Pancreas (tissue), 10 donors: ENCODE measurements at regions not wholly inside any gene's neighbourhood (a gene's known extent, or its start where the extent isn't known, plus 50 kb on each side); places are given as distances from the start of the nearest gene placed in this dataset.

Experiments
- ATAC-seq, 4 donors: fragments of 200-7000 bp; cut with Tn5 transposase; one replicate each; pipeline versions ENCODE4 v1.8.0 to v1.9.1; 2020; ENCODE audit warnings: mild to moderate bottlenecking in 4 of 4, moderate library complexity in 4 of 4
- DNase-seq, 6 donors: peaks; one replicate each; pipeline ENCODE4 v3.0.0-alpha.2; 2020
- FAIRE-seq: peaks from 2 replicates; lab custom pipeline; 2012; peaks lifted over from hg19 to GRCh38; lab: Jason Lieb, UNC
- H3K27ac ChIP-seq, 4 donors: fragments of 200-600 bp; sonication (generic); 1 replicate in 3 of 4; 2 replicates in 1 of 4; pipeline versions ENCODE4 v1.5.0 to v1.8.0; 2020
- H3K27me3 ChIP-seq, 4 donors: fragments of 200-600 bp; one replicate each; pipeline ENCODE4 v1.8.0; 2021
- H3K36me3 ChIP-seq, 3 donors: fragments of 200-600 bp; sonication (generic) in 1 of 3; one replicate each; pipeline versions ENCODE4 v1.5.0 to v1.8.0; 2020 to 2021
- H3K4me1 ChIP-seq, 3 donors: fragments of 200-600 bp; one replicate each; pipeline ENCODE4 v1.8.0; 2021
- H3K4me3 ChIP-seq, 4 donors: fragments of 200-600 bp; sonication (generic) in 2 of 4; one replicate each; pipeline versions ENCODE4 v1.5.0 to v1.8.0; 2020 to 2021
- H3K9me3 ChIP-seq, 4 donors: fragments of 200-600 bp; one replicate each; pipeline ENCODE4 v1.8.0; 2021
- WGBS, 2 donors: extraction: QIAGEN DNeasy Blood & Tissue Kit; methylation state at CpG; one replicate each; pipeline ENCODE4 v1.1.7; 2013; 5-methylcytosine and 5-hydroxymethylcytosine counted together
- intact Hi-C, 3 donors: fragments of 100-400 bp; cut with DNase I; formaldehyde crosslinking; loops; one replicate each; pipeline versions ENCODE4 v1.11.1 to v1.14.2; 2022
- TF ChIP-seq, protein P1 (sequence below), 4 donors: fragments of 200-600 bp; sonication (generic) in 3 of 4; IDR thresholded peaks; one replicate each; pipeline versions ENCODE4 v1.5.0 to v1.8.0; 2021; ENCODE audit warnings: antibody characterized with exemption in 4 of 4
- donor health status: healthy with polysubstance abuse.
- donor health status: DM: no; HTN: no; CAD: no; lungs with moderate emphysema.
- donor health status: DM: no; HTN: no; CAD: no.
- donor health status: control.
- donor health status: control.
- donor health status: Bipolar disorder and iron deficiency.
- donor health status: DM: yes; HTN: yes; CAD: no.
- donor health status: DM: no; HTN: no; CAD: no.
- donor health status: DM: no; HTN: no; CAD: no.
- donor health status: DM: yes; HTN: yes; CAD: no.

DNA sequence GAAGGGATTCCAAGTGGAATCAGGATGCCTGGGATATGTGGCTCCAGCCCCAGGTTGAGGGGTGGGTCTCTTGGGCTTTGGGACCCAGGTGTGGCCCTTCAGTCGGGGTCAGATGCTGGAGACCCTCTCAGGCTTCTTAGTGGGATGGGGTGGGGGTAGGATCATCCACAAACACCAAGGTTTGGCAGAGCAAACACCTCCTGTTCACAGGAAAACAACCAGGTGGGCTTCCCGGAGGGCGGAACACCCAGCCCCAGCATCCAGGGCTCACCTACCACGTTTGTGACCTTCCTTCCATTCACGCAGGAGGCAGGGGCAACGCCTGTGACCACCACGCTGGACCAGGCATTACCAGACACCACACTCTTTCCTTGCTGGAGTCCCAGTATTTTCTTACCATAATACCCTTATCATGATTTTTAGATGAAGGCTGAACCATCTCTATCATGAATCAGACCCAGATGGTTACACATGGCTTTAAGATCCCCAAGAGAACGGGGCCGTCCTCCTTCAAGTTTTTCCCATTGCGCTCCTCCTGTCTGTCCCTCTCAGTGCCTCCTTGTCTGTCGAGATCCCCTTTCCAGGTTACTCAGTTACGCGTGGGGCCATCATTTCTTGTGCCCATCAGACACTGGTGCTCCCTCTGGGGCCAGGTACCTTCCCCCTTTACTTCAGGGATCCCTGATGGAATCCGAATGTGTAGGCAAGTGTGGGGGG lies 428.2 kb downstream of the NPHP4 start:
- no peaks in the 10 kb centered on the region for H3K36me3 ChIP-seq
- H3K9me3 ChIP-seq, result no peaks in the 10 kb centered on the region
- no peak overlapping the region for H3K27ac ChIP-seq
- 59 to 66% methylated on average over 14 of the region's 14 CpGs for WGBS, 2 donors
- H3K4me3 ChIP-seq, result no peak overlapping the region
- DNase-seq (no peak), ATAC-seq (no peak), FAIRE-seq (no peak)
- intact Hi-C loops, result no loop called here
- H3K27me3 ChIP-seq, result no peaks in the 10 kb centered on the region
- TF ChIP-seq, protein P1, sequence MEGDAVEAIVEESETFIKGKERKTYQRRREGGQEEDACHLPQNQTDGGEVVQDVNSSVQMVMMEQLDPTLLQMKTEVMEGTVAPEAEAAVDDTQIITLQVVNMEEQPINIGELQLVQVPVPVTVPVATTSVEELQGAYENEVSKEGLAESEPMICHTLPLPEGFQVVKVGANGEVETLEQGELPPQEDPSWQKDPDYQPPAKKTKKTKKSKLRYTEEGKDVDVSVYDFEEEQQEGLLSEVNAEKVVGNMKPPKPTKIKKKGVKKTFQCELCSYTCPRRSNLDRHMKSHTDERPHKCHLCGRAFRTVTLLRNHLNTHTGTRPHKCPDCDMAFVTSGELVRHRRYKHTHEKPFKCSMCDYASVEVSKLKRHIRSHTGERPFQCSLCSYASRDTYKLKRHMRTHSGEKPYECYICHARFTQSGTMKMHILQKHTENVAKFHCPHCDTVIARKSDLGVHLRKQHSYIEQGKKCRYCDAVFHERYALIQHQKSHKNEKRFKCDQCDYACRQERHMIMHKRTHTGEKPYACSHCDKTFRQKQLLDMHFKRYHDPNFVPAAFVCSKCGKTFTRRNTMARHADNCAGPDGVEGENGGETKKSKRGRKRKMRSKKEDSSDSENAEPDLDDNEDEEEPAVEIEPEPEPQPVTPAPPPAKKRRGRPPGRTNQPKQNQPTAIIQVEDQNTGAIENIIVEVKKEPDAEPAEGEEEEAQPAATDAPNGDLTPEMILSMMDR (IDR thresholded peaks at IDR 0.05), result no peak
- no peaks in the 10 kb centered on the region for H3K4me1 ChIP-seq

DNA sequence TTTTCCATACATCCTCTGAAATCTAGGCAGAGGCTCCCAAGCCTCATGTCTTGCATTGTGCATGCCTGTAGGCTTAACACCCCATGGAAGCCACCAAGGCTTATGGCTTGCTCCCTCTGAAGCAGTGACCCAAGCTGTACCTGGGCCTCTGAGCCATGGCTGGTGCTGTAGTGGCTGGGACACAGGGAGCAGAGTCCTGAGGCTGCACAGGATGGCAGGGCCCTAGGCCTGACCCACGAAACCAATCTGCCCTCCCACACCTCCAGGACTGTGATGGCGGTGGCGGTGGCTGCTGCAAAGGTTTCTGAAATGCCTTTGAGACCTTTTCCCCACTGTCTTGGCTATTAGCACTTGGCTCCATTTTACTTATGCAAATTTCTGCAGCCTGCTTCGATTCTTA lies 429.5 kb downstream of the NPHP4 start:
- Histone ChIP-seq H3K9me3 (no peaks in the 10 kb centered on the region), H3K27ac (no peak overlapping the region), H3K36me3 (no peaks in the 10 kb centered on the region), H3K4me1 (no peaks in the 10 kb centered on the region), H3K27me3 (no peaks in the 10 kb centered on the region), H3K4me3 (no peak overlapping the region)
- TF ChIP-seq, protein P1 (IDR thresholded peaks at IDR 0.05), result no peak
- intact Hi-C loops, result no loop called here
- no peak for ATAC-seq
- WGBS, 2 donors, result 58 to 70% methylated on average over 4 of the region's 4 CpGs
- FAIRE-seq, result no peak
- DNase-seq, result no peak

DNA sequence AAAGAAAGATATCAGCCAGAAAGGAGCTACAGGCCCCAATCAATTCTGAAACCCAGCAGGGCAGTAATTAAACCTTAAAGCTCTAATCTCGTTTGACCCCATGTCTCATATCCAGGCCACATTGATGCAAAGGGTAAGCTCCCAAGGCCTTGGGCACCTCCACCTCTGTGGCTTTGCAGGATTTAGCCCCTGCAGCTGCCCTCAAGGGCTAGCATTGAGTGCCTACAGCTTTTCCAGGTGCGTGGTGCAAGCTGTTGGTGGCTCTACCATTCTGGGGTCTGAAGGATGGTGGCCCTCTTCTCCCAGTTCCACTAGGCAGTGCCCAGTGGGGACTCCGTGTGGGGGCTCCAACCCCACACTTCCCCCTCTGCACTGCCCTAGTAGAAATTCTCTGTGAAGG lies 429.9 kb downstream of the NPHP4 start:
- WGBS, 2 donors, result 51 to 82% methylated on average over 3 of the region's 3 CpGs
- TF ChIP-seq, protein P1 (IDR thresholded peaks at IDR 0.05), result no peak
- Histone ChIP-seq H3K36me3 (no peaks in the 10 kb centered on the region), H3K27ac (no peak overlapping the region), H3K4me1 (no peaks in the 10 kb centered on the region), H3K27me3 (no peaks in the 10 kb centered on the region), H3K9me3 (no peaks in the 10 kb centered on the region), H3K4me3 (no peak overlapping the region)
- DNase-seq (no peak), ATAC-seq (no peak), FAIRE-seq (no peak)
- intact Hi-C loops, result no loop called here

DNA sequence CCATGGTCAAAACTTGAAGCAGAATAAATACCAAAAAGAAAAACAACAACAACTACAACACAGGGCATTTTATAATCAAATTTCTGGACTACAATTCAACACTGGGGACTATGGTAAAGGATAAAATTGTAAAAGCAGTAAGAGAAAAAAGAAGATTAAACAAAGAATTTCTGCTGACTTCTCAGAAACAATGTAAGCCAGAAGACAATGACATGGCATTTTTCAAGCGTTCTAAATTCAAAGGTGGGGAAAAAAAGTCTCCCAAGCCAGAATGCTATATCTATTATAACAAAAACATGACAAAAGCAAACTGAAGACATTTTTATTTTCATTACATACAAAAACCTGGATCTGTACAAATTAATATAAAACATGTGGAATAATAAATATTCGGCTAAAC lies 433.1 kb downstream of the NPHP4 start:
- H3K4me3 ChIP-seq, result no peak overlapping the region
- FAIRE-seq, result no peak
- no peak for ATAC-seq
- WGBS, 2 donors, result 49 to 59% methylated on average over 2 of the region's 2 CpGs
- no peak overlapping the region for H3K27ac ChIP-seq
- H3K9me3 ChIP-seq, result no peaks in the 10 kb centered on the region
- TF ChIP-seq, protein P1 (IDR thresholded peaks at IDR 0.05), result no peak
- no peaks in the 10 kb centered on the region for H3K27me3 ChIP-seq
- intact Hi-C loops, result no loop called here
- no peaks in the 10 kb centered on the region for H3K4me1 ChIP-seq
- no peaks in the 10 kb centered on the region for H3K36me3 ChIP-seq
- no peak for DNase-seq

DNA sequence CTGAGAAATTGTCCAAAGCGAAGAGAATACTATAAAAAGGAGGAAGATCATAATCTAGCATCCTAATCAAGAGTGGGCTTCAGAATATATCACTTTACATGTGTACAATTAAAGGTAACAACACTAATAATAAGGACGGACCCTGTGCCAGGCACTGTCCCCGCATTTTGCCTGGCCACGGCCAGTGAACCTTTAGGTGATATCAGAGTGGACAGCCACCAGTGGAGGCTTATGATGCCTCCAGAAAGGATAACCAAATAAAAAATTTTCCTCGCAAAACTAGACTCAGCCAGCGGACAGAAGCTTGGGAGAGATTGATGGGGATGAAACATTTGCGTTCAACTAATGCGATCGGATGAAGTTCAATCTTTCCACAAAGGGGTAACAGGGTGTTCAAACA lies 436.4 kb downstream of the NPHP4 start:
- FAIRE-seq (no peak), DNase-seq (no peak), ATAC-seq (no peak)
- Histone ChIP-seq H3K4me1 (no peaks in the 10 kb centered on the region), H3K36me3 (no peaks in the 10 kb centered on the region), H3K27me3 (no peaks in the 10 kb centered on the region), H3K27ac (no peak overlapping the region), H3K9me3 (no peaks in the 10 kb centered on the region), H3K4me3 (no peak overlapping the region)
- intact Hi-C loops, result no loop called here
- TF ChIP-seq, protein P1 (IDR thresholded peaks at IDR 0.05), result no peak
- 74 to 79% methylated on average over 9 of the region's 9 CpGs for WGBS, 2 donors
